ENCODE measurements at regions not wholly inside any gene's neighbourhood (a gene's known extent, or its start where the extent isn't known, plus 50 kb on each side); places are given as distances from the start of the nearest gene placed in this dataset.

- ChIA-PET POLR2A (interaction anchor here (0.6 kb wide), 1 partner anchor 237 kb away, joined by 3 read pairs; no protein-coding TSS in a partner anchor), CTCF (no interaction called here)
- TF ChIP-seq CTCF (IDR thresholded peaks at IDR 0.05; ENCODE audit: insufficient read depth, low read length, missing control alignments), result no peak
- H3K4me3 ChIP-seq (ENCODE audit: low read depth, low read length), result no peak overlapping the region
- no peak for DNase-seq (ENCODE audit: low read depth, low spot score)
Measured at GRCh38 chr16:73565925-73566324, 518.0 kb upstream of the ZFHX3 start.

GRCh38 chr16:73565263-73565662, 517.3 kb upstream of the ZFHX3 start:
- TF ChIP-seq CTCF (IDR thresholded peaks at IDR 0.05; ENCODE audit: insufficient read depth, low read length, missing control alignments), result no peak
- DNase-seq (ENCODE audit: low read depth, low spot score), result no peak
- CTCF ChIA-PET, result no interaction called here
- no peak overlapping the region for H3K4me3 ChIP-seq (ENCODE audit: low read depth, low read length)
- POLR2A ChIA-PET, result no interaction called here

- ChIA-PET POLR2A (no interaction called here), CTCF (no interaction called here)
- H3K4me3 ChIP-seq (ENCODE audit: low read depth, low read length), result no peak overlapping the region
- TF ChIP-seq CTCF (IDR thresholded peaks at IDR 0.05; ENCODE audit: insufficient read depth, low read length, missing control alignments), result no peak
- DNase-seq (ENCODE audit: low read depth, low spot score), result no peak
Measured at GRCh38 chr16:73563709-73564108, 515.8 kb upstream of the ZFHX3 start.

GRCh38 chr16:73560497-73560896, 512.6 kb upstream of the ZFHX3 start:
- no peak for TF ChIP-seq CTCF (IDR thresholded peaks at IDR 0.05; ENCODE audit: insufficient read depth, low read length, missing control alignments)
- no peak overlapping the region for H3K4me3 ChIP-seq (ENCODE audit: low read depth, low read length)
- CTCF ChIA-PET, result no interaction called here
- POLR2A ChIA-PET, result no interaction called here
- no peak for DNase-seq (ENCODE audit: low read depth, low spot score)

GRCh38 chr16:73558219-73558618, 510.3 kb upstream of the ZFHX3 start:
- ChIA-PET CTCF (no interaction called here), POLR2A (no interaction called here)
- TF ChIP-seq CTCF (IDR thresholded peaks at IDR 0.05; ENCODE audit: insufficient read depth, low read length, missing control alignments), result no peak
- H3K4me3 ChIP-seq (ENCODE audit: low read depth, low read length), result no peak overlapping the region
- DNase-seq (ENCODE audit: low read depth, low spot score), result no peak

- DNase-seq (ENCODE audit: low read depth, low spot score), result no peak
- no peak overlapping the region for H3K4me3 ChIP-seq (ENCODE audit: low read depth, low read length)
- ChIA-PET POLR2A (no interaction called here), CTCF (no interaction called here)
- TF ChIP-seq CTCF (IDR thresholded peaks at IDR 0.05; ENCODE audit: insufficient read depth, low read length, missing control alignments), result no peak
Measured at GRCh38 chr16:73553941-73554660, 506.2 kb upstream of the ZFHX3 start.

All from AG04449 (cell line).